ENCODE measurements at regions not wholly inside any gene's neighbourhood (a gene's known extent, or its start where the extent isn't known, plus 50 kb on each side); places are given as distances from the start of the nearest gene placed in this dataset.

DNA sequence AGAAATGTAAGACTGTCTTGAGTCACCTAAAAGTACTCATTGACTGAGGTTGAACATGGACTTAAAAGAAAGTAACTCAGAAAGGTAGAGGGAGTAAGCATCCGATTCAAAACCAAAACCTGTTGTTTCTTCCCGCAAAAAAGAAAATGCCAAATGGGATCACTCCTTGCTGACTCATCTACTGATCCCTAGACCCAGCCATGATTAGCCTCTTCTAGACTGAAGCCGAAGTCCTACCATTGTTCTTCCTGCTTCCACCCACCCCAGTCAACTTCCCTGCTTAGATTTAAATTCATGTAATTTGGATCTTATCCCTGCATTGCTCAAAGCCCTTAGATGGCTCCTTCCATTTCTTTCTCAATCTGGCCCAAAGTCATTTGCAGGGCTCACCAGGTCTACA, 760.5 kb upstream of the SOX9 start:
- no peak overlapping the region for H3K4me3 Mint-ChIP-seq
- H3K36me3 Mint-ChIP-seq (ENCODE audit: low read depth), result no peaks in the 10 kb centered on the region
- DNase-seq (no peak), ATAC-seq (no peak)
- no peaks in the 10 kb centered on the region for H3K4me1 Mint-ChIP-seq
- H3K27ac Mint-ChIP-seq, result no peak overlapping the region
- H3K27me3 Mint-ChIP-seq, result no peaks in the 10 kb centered on the region
- peaks cover 26% of the 10 kb centered on the region for H3K9me3 Mint-ChIP-seq

DNA sequence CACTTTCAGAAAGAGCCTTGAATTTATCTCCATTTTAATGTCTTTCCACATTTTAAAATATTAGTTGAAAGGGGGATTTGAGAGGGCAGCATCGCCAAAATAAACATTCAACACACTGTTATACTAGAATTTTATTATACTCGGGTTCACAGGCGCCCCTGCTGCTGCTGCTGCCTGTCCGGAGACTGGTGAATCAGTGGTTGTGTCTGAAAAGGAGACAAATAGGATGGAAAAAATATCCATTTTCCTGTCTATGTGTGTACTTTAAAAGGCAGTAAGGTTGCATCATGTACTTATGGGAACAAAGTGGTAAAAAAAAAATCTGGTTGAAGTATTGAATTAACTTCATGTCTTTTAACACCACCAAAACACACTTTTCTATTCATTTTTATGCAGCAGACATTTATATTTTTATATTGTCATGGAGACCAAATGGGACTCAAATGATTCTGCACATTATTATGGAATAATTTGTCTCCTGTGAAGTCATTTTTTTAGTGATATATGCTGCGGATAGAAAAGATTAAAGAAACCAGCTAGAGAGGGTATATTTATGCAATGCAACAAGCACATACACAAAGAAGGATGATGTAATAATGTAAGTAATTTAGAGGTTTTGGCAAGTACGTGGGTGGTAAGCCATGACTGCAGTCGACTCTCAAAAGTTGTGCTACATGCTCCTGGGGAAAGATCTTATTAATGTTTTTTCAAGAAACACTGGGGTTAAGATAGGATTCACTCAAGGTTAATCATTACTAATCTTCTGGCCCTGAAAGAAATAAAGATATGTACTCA, 759.0 kb upstream of the SOX9 start:
- no peaks in the 10 kb centered on the region for H3K36me3 Mint-ChIP-seq (ENCODE audit: low read depth)
- no peak overlapping the region for H3K27ac Mint-ChIP-seq
- peaks cover 26% of the 10 kb centered on the region for H3K9me3 Mint-ChIP-seq
- no peak for ATAC-seq
- no peaks in the 10 kb centered on the region for H3K27me3 Mint-ChIP-seq
- no peak overlapping the region for H3K4me3 Mint-ChIP-seq
- DNase-seq, result no peak
- H3K4me1 Mint-ChIP-seq, result no peaks in the 10 kb centered on the region

DNA sequence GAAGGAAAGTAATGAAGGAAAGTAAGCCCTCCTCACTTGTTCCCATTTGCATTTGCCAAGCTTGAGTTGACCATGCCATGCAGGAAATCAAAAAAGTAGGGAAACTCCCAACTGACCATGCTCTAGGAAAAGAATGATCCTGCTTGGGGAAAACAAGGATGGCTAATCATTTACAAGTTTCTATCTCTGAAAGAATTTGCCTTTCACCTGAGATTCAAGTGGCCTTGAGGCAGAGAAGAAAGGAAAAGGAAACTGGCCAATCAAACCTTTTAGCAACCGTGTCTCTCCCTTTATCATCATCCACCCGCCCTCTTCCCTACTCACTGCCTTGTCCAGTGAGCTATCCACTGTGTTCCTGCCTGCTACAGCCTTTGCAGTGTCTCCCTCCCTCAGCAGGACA, 757.2 kb upstream of the SOX9 start:
- Mint-ChIP-seq H3K9me3 (peaks cover 23% of the 10 kb centered on the region), H3K27me3 (no peaks in the 10 kb centered on the region), H3K27ac (no peak overlapping the region), H3K4me1 (no peaks in the 10 kb centered on the region), H3K36me3 (ENCODE audit: low read depth) (no peaks in the 10 kb centered on the region), H3K4me3 (no peak overlapping the region)
- ATAC-seq (no peak), DNase-seq (no peak)

DNA sequence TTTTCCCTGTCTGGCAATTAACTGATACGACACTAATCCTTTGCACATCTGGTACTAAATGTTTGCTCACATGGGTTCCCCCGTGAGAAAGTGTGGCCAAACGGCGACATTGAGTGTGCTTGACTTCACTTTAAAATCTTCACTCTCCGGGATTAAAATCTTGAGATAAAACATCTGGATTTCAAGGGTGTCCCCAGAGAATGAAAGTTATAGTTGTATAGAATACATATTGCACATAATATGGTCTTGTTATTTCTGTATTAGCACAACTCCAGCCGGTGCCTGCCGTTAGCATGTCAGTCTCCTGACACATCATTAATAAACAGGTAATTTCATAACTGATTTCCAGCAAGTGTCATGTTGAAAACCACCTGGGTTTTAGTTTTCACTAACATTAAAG, 749.0 kb upstream of the SOX9 start:
- Mint-ChIP-seq H3K27me3 (no peaks in the 10 kb centered on the region), H3K4me1 (no peaks in the 10 kb centered on the region), H3K9me3 (peaks cover 10% of the 10 kb centered on the region), H3K27ac (no peak overlapping the region), H3K36me3 (ENCODE audit: low read depth) (no peaks in the 10 kb centered on the region), H3K4me3 (no peak overlapping the region)
- DNase-seq (no peak), ATAC-seq (no peak)

- Mint-ChIP-seq H3K27me3 (no peaks in the 10 kb centered on the region), H3K9me3 (peaks cover 10% of the 10 kb centered on the region), H3K27ac (no peak overlapping the region), H3K4me1 (no peaks in the 10 kb centered on the region), H3K4me3 (no peak overlapping the region), H3K36me3 (ENCODE audit: low read depth) (no peaks in the 10 kb centered on the region)
- DNase-seq, result no peak
- no peak for ATAC-seq
Measured at GRCh38 chr17:71375948-71376347, 744.9 kb upstream of the SOX9 start.

GRCh38 chr17:71376933-71377332, 743.9 kb upstream of the SOX9 start:
- peaks cover 10% of the 10 kb centered on the region for H3K9me3 Mint-ChIP-seq
- H3K27ac Mint-ChIP-seq, result no peak overlapping the region
- no peak overlapping the region for H3K4me3 Mint-ChIP-seq
- DNase-seq, result no peak
- no peaks in the 10 kb centered on the region for H3K27me3 Mint-ChIP-seq
- ATAC-seq, result no peak
- no peaks in the 10 kb centered on the region for H3K36me3 Mint-ChIP-seq (ENCODE audit: low read depth)
- no peaks in the 10 kb centered on the region for H3K4me1 Mint-ChIP-seq

- H3K27ac Mint-ChIP-seq, result no peak overlapping the region
- no peak overlapping the region for H3K4me3 Mint-ChIP-seq
- no peak for ATAC-seq
- H3K4me1 Mint-ChIP-seq, result no peaks in the 10 kb centered on the region
- no peaks in the 10 kb centered on the region for H3K27me3 Mint-ChIP-seq
- H3K36me3 Mint-ChIP-seq (ENCODE audit: low read depth), result no peaks in the 10 kb centered on the region
- no peak for DNase-seq
- peaks cover 6% of the 10 kb centered on the region for H3K9me3 Mint-ChIP-seq
Measured at GRCh38 chr17:71378036-71378435, 742.8 kb upstream of the SOX9 start.

DNA sequence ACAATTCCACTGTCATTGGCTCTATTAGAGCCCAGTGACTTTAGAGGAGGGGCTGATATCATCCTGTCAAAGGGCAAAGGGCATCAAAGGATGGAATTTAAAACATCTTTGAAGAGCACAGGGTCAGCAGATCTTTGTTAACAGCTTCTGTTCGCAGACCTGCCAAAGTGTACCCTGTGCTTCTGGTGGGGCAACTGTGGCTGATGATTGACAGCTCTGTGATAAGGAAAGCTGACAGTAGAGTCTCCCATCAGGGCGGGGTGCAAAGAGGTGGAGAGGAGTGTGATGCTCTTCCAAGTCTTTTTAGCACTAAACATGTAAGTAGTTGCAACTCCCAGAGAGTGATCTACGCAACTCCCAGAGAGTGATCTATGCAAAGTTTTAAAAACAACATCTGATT, 742.1 kb upstream of the SOX9 start:
- no peak for DNase-seq
- Mint-ChIP-seq H3K4me3 (no peak overlapping the region), H3K27ac (no peak overlapping the region), H3K36me3 (ENCODE audit: low read depth) (no peaks in the 10 kb centered on the region), H3K27me3 (no peaks in the 10 kb centered on the region), H3K9me3 (peaks cover 6% of the 10 kb centered on the region), H3K4me1 (no peaks in the 10 kb centered on the region)
- ATAC-seq, result no peak

GRCh38 chr17:71379512-71379911, 741.3 kb upstream of the SOX9 start:
- H3K4me3 Mint-ChIP-seq, result no peak overlapping the region
- no peaks in the 10 kb centered on the region for H3K36me3 Mint-ChIP-seq (ENCODE audit: low read depth)
- no peak overlapping the region for H3K27ac Mint-ChIP-seq
- ATAC-seq (no peak), DNase-seq (no peak)
- H3K9me3 Mint-ChIP-seq, result peaks cover 6% of the 10 kb centered on the region
- no peaks in the 10 kb centered on the region for H3K27me3 Mint-ChIP-seq
- no peaks in the 10 kb centered on the region for H3K4me1 Mint-ChIP-seq

DNA sequence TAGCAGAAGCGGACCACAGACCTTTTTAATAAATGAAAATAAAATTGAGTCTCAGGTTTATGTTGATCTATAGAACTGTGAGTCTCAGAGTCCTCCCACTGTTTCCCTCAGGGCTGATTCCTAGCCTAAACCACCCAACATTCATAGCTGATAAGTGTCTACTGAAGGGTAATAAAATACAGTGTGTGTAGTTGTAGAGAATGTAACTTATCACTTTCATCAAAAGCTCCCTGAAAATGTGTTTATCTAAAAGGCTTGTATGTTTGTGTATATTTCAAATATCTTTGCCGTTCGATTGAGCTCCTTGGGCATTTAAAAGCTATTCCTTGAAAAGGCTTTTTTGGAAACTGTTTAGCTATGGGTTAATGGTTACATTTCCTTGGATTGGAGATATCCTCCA, 740.3 kb upstream of the SOX9 start:
- no peak for ATAC-seq
- Mint-ChIP-seq H3K9me3 (peaks cover 6% of the 10 kb centered on the region), H3K27ac (no peak overlapping the region), H3K4me3 (no peak overlapping the region), H3K27me3 (no peaks in the 10 kb centered on the region), H3K4me1 (no peaks in the 10 kb centered on the region), H3K36me3 (ENCODE audit: low read depth) (no peaks in the 10 kb centered on the region)
- DNase-seq, result no peak

GRCh38 chr17:71380936-71381335, 739.9 kb upstream of the SOX9 start:
- ATAC-seq (no peak), DNase-seq (no peak)
- H3K4me3 Mint-ChIP-seq, result no peak overlapping the region
- no peak overlapping the region for H3K27ac Mint-ChIP-seq
- no peaks in the 10 kb centered on the region for H3K4me1 Mint-ChIP-seq
- H3K36me3 Mint-ChIP-seq (ENCODE audit: low read depth), result no peaks in the 10 kb centered on the region
- peaks cover 6% of the 10 kb centered on the region for H3K9me3 Mint-ChIP-seq
- no peaks in the 10 kb centered on the region for H3K27me3 Mint-ChIP-seq

- Mint-ChIP-seq H3K27ac (no peak overlapping the region), H3K4me1 (no peaks in the 10 kb centered on the region)
- DNase-seq, result no peak
Measured at GRCh38 chr17:71383091-71383490, 737.7 kb upstream of the SOX9 start.

DNA sequence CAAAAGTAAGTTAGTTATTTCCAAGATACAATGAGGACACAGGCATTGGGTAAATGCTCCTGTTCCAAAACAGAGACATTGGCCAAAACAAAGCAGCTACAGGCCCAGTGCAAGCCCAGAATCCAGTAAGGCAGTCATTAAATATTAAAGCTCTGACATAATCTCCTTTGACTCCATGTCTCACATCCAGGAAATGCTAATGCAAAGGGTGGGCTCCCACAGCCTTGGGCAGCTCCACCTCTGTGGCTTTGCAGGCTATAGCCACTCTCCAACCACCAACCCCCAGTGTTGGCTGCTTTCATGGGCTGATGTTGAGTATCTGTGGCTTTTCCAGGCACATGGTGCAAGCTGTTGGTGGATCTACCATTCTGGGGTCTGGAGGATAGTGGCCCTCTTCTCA, 733.4 kb upstream of the SOX9 start:
- ATAC-seq, result no peak
- H3K4me1 Mint-ChIP-seq, result no peaks in the 10 kb centered on the region
- no peak overlapping the region for H3K27ac Mint-ChIP-seq
- no peaks in the 10 kb centered on the region for H3K36me3 Mint-ChIP-seq (ENCODE audit: low read depth)
- no peak for DNase-seq
- peaks cover 8% of the 10 kb centered on the region for H3K9me3 Mint-ChIP-seq
- H3K27me3 Mint-ChIP-seq, result no peaks in the 10 kb centered on the region
- no peak overlapping the region for H3K4me3 Mint-ChIP-seq

More at GRCh38 chr17:71383091-71383490, 737.7 kb upstream of the SOX9 start:
- ATAC-seq, result no peak
- H3K27me3 Mint-ChIP-seq, result no peaks in the 10 kb centered on the region
- peaks cover 6% of the 10 kb centered on the region for H3K9me3 Mint-ChIP-seq
- H3K36me3 Mint-ChIP-seq (ENCODE audit: low read depth), result no peaks in the 10 kb centered on the region
- no peak overlapping the region for H3K4me3 Mint-ChIP-seq

GRCh38 chr17:71392715-71393567, 727.9 kb upstream of the SOX9 start:
- no peaks in the 10 kb centered on the region for H3K4me1 Mint-ChIP-seq
- H3K4me3 Mint-ChIP-seq, result no peak overlapping the region
- H3K27me3 Mint-ChIP-seq, result no peaks in the 10 kb centered on the region
- no peak for DNase-seq
- peaks cover 15% of the 10 kb centered on the region for H3K9me3 Mint-ChIP-seq
- no peaks in the 10 kb centered on the region for H3K36me3 Mint-ChIP-seq (ENCODE audit: low read depth)
- no peak for ATAC-seq
- H3K27ac Mint-ChIP-seq, result no peak overlapping the region

GRCh38 chr17:71395901-71396300, 724.9 kb upstream of the SOX9 start:
- ATAC-seq, result no peak
- Mint-ChIP-seq H3K27me3 (no peaks in the 10 kb centered on the region), H3K4me1 (no peaks in the 10 kb centered on the region), H3K9me3 (peaks cover 8% of the 10 kb centered on the region), H3K27ac (no peak overlapping the region), H3K36me3 (ENCODE audit: low read depth) (no peaks in the 10 kb centered on the region), H3K4me3 (no peak overlapping the region)
- DNase-seq, result no peak

Measured in activated naive CD8-positive, alpha-beta T cell treated with anti-CD3 and anti-CD28 coated beads, Interleukin-2, amount 50 U/mL, for 24 hours (primary cell).